NCI-H345 treated with DMSO at 0.1 percent for 48 hours (cell line): ENCODE measurements at regions not wholly inside any gene's neighbourhood (a gene's known extent, or its start where the extent isn't known, plus 50 kb on each side); places are given as distances from the start of the nearest gene placed in this dataset.

Experiments used
- DNase-seq: peaks from one replicate; lab custom pipeline; 2025; ENCODE audit not compliant: unreplicated experiment; lab: John Stamatoyannopoulos, UW

GRCh38 chr4:43242606-43243005, 350.1 kb downstream of the GRXCR1 start:
- DNase-seq, result no peak

- DNase-seq, result no peak
Observed at GRCh38 chr4:43243433-43244116, 351.1 kb downstream of the GRXCR1 start.

- DNase-seq, result no peak
Observed at GRCh38 chr4:43244688-43245382, 352.3 kb downstream of the GRXCR1 start.

- DNase-seq, result no peak
Observed at GRCh38 chr4:43251841-43252240, 359.3 kb downstream of the GRXCR1 start.

GRCh38 chr4:43253541-43253940, 361.0 kb downstream of the GRXCR1 start:
- DNase-seq, result no peak

GRCh38 chr4:43264730-43265129, 372.2 kb downstream of the GRXCR1 start:
- no peak for DNase-seq

GRCh38 chr4:43271946-43272345, 379.4 kb downstream of the GRXCR1 start:
- no peak for DNase-seq

- no peak for DNase-seq
Observed at GRCh38 chr4:43274376-43274775, 381.9 kb downstream of the GRXCR1 start.

GRCh38 chr4:43275779-43276178, 383.3 kb downstream of the GRXCR1 start:
- DNase-seq, result no peak

- DNase-seq, result no peak
Observed at GRCh38 chr4:43276321-43276720, 383.8 kb downstream of the GRXCR1 start.

GRCh38 chr4:43277003-43277402, 384.5 kb downstream of the GRXCR1 start:
- no peak for DNase-seq

- no peak for DNase-seq
Observed at GRCh38 chr4:43282534-43282933, 390.0 kb downstream of the GRXCR1 start.

GRCh38 chr4:43286137-43286536, 393.6 kb downstream of the GRXCR1 start:
- DNase-seq, result no peak

GRCh38 chr4:43296946-43297528, 404.5 kb downstream of the GRXCR1 start:
- no peak for DNase-seq

- DNase-seq, result no peak
Observed at GRCh38 chr4:43316813-43317212, 424.3 kb downstream of the GRXCR1 start.

- no peak for DNase-seq
Observed at GRCh38 chr4:43325220-43325967, 432.9 kb downstream of the GRXCR1 start.

GRCh38 chr4:43330288-43330687, 437.8 kb downstream of the GRXCR1 start:
- no peak for DNase-seq

GRCh38 chr4:43331226-43332051, 438.9 kb downstream of the GRXCR1 start:
- DNase-seq, result no peak

GRCh38 chr4:43332052-43332425, 439.5 kb downstream of the GRXCR1 start:
- DNase-seq, result no peak

GRCh38 chr4:43337707-43338106, 445.2 kb downstream of the GRXCR1 start:
- DNase-seq, result no peak

- no peak for DNase-seq
Observed at GRCh38 chr4:43339435-43339834, 446.9 kb downstream of the GRXCR1 start.
